OCI-LY3 (cell line): ENCODE measurements at regions not wholly inside any gene's neighbourhood (a gene's known extent, or its start where the extent isn't known, plus 50 kb on each side); places are given as distances from the start of the nearest gene placed in this dataset.

Experiments
- H2AFZ ChIP-seq: fragments of 200-600, 300-600 bp; shearing (Covaris generic); 2 replicates; pipeline ENCODE4 v1.6.0; 2014; ENCODE audit warnings: antibody characterized with exemption, low read depth, low read length
- H3K27ac ChIP-seq: fragments of 200-600, 300-600 bp; sonication (generic); 2 replicates; pipeline ENCODE4 v1.5.1; 2014; ENCODE audit warnings: mild to moderate bottlenecking, low read length, moderate library complexity, mixed read lengths
- H3K27me3 ChIP-seq: fragments of 200-600, 300-600 bp; sonication (generic); 2 replicates; pipeline ENCODE4 v1.6.1; 2014; ENCODE audit warnings: low read depth, low read length, mixed read lengths
- H3K36me3 ChIP-seq: fragments of 200-600, 300-600 bp; sonication (generic); replicated peaks from 2 replicates; pipeline ENCODE3; 2014; ENCODE audit warnings: low read depth, low read length, mixed read lengths
- H3K4me1 ChIP-seq: fragments of 300-600, 200-600 bp; sonication (generic); 2 replicates; pipeline ENCODE4 v1.6.1; 2014; ENCODE audit warnings: low read length, mixed read lengths
- H3K4me2 ChIP-seq: fragments of 200-600, 300-600 bp; sonication (generic); 2 replicates; pipeline ENCODE4 v1.6.1; 2014; ENCODE audit warnings: low read length, mixed read lengths
- H3K4me3 ChIP-seq: fragments of 300-600, 200-600 bp; sonication (generic); 2 replicates; pipeline ENCODE4 v1.5.1; 2014; ENCODE audit warnings: antibody characterized with exemption, mild to moderate bottlenecking, low read length, moderate library complexity
- H3K79me2 ChIP-seq: fragments of 300-600, 200-600 bp; shearing (Covaris generic); 2 replicates; pipeline ENCODE4 v1.6.1; 2014; ENCODE audit warnings: mild to moderate bottlenecking, low read length, mixed read lengths
- H3K9ac ChIP-seq: fragments of 300-600, 200-600 bp; shearing (Covaris generic); 2 replicates; pipeline ENCODE4 v1.6.0; 2014; ENCODE audit warnings: mild to moderate bottlenecking, low read length, moderate library complexity
- H3K9me3 ChIP-seq: fragments of 200-600, 300-600 bp; shearing (Covaris generic); 2 replicates; pipeline ENCODE4 v1.6.1; 2014; ENCODE audit warnings: low read length, mixed read lengths; ENCODE audit not compliant: insufficient read depth
- H4K20me1 ChIP-seq: fragments of 200-600, 300-600 bp; sonication (generic); 2 replicates; pipeline ENCODE4 v1.6.1; 2016; ENCODE audit warnings: low read length, mixed read lengths; ENCODE audit not compliant: insufficient read depth
- CTCF ChIP-seq: fragments of 200-600, 300-600 bp; sonication (generic); IDR thresholded peaks from 2 replicates; pipeline ENCODE4 v1.5.1; 2014; ENCODE audit warnings: antibody characterized with exemption, low read length, low read depth
- EZH2phosphoT487 ChIP-seq: fragments of 200-600 bp; shearing (Covaris generic); IDR thresholded peaks from 2 replicates; pipeline ENCODE4 v1.6.1; 2018; ENCODE audit warnings: antibody characterized with exemption, mixed run types, low read depth

- Histone ChIP-seq H3K9me3 (peaks cover 5% of the 10 kb centered on the region; the same call in 1 of the 2 replicates), H3K4me1 (peaks cover 22% of the 10 kb centered on the region), H3K9ac (no peak overlapping the region), H3K4me3 (no peak overlapping the region), H3K27me3 (no peaks in the 10 kb centered on the region), H4K20me1 (no peaks in the 10 kb centered on the region), H3K27ac (no peak overlapping the region), H3K79me2 (no peaks in the 10 kb centered on the region), H2AFZ (no peak overlapping the region), H3K4me2 (no peak overlapping the region), H3K36me3 (no peaks in the 10 kb centered on the region)
- TF ChIP-seq CTCF (no peak), EZH2phosphoT487 (no peak)
Observed at GRCh38 chr12:88336076-88336739, 194.1 kb downstream of the TMTC3 start.

GRCh38 chr12:88338486-88338885 is 196.4 kb downstream of the TMTC3 start:
- H4K20me1 ChIP-seq = no peaks in the 10 kb centered on the region
- H3K4me3 ChIP-seq = no peak overlapping the region
- no peak overlapping the region for H3K9ac ChIP-seq
- H3K4me2 ChIP-seq = no peak overlapping the region
- TF ChIP-seq CTCF = no peak
- no peak for TF ChIP-seq EZH2phosphoT487
- H3K27ac ChIP-seq = no peak overlapping the region
- H3K36me3 ChIP-seq = no peaks in the 10 kb centered on the region
- H3K79me2 ChIP-seq = no peaks in the 10 kb centered on the region
- H3K9me3 ChIP-seq = no peaks in the 10 kb centered on the region
- no peak overlapping the region for H2AFZ ChIP-seq
- peaks cover 16% of the 10 kb centered on the region for H3K4me1 ChIP-seq
- no peaks in the 10 kb centered on the region for H3K27me3 ChIP-seq

- no peaks in the 10 kb centered on the region for H4K20me1 ChIP-seq
- H3K4me1 ChIP-seq = peaks cover 7% of the 10 kb centered on the region
- no peak overlapping the region for H2AFZ ChIP-seq
- no peaks in the 10 kb centered on the region for H3K9me3 ChIP-seq
- no peak overlapping the region for H3K4me2 ChIP-seq
- no peaks in the 10 kb centered on the region for H3K36me3 ChIP-seq
- H3K9ac ChIP-seq = no peak overlapping the region
- H3K79me2 ChIP-seq = no peaks in the 10 kb centered on the region
- no peaks in the 10 kb centered on the region for H3K27me3 ChIP-seq
- TF ChIP-seq CTCF = no peak
- TF ChIP-seq EZH2phosphoT487 = no peak
- no peak overlapping the region for H3K4me3 ChIP-seq
- H3K27ac ChIP-seq = no peak overlapping the region
Observed at GRCh38 chr12:88339254-88339949, 197.3 kb downstream of the TMTC3 start.

DNA sequence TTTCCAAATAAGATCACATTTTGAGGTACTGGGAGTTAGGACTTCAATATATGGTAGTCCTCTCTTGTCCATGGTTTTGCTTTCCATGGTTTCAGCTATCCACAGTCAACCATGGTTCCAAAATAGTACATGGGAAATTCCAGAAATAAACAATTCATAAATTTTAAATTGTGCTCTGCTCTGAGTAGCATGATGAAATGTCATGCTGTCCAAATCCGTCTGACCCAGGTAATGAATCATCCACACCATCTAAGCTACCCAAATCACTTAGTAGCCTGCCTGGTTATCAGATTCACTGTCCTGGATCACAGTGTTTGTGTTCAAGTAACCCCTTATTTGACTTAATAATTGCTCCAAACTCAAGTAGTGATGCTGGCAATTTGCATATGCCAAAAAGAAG is 197.9 kb downstream of the TMTC3 start:
- Histone ChIP-seq H3K36me3 (no peaks in the 10 kb centered on the region), H3K9me3 (no peaks in the 10 kb centered on the region), H3K9ac (no peak overlapping the region), H3K4me1 (peaks cover 2% of the 10 kb centered on the region; the same call in 1 of the 2 replicates), H3K4me3 (no peak overlapping the region), H3K27ac (no peak overlapping the region), H3K4me2 (no peak overlapping the region), H3K27me3 (no peaks in the 10 kb centered on the region), H2AFZ (no peak overlapping the region), H4K20me1 (no peaks in the 10 kb centered on the region), H3K79me2 (no peaks in the 10 kb centered on the region)
- TF ChIP-seq EZH2phosphoT487 (no peak), CTCF (no peak)
